ENCODE measurements at regions not wholly inside any gene's neighbourhood (a gene's known extent, or its start where the extent isn't known, plus 50 kb on each side); places are given as distances from the start of the nearest gene placed in this dataset.

DNA sequence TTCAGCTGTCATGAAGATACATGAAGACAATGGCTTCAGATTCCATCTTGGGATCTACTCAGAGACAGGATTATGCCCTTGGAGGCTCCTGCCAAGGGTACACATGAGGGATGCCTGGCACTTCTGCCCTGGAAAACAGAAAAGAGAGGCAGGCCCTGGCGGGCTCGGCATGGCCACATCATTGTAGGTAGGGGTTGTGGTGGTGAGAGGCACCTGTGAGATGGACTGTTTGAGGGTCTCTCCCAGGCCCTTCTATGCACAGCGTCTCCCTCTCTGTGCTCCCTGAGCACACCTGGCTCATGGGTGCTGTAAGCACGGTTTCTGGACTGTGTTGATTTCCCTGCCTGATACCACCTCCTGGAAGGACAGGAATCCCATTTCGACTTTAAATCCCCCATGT lies 304.3 kb downstream of the GLRX3 start:
- peaks cover 54% of the 10 kb centered on the region for H3K27me3 ChIP-seq (replicated peaks; ENCODE audit: insufficient read depth, low read depth, low read length, poor library complexity)
- H3K36me3 ChIP-seq (ENCODE audit: insufficient read depth, low read length, poor library complexity, severe bottlenecking), result no peaks in the 10 kb centered on the region
- POLR2A ChIA-PET (ENCODE audit: low non-redundant PET), result no interaction called here
- H3K9me3 ChIP-seq (ENCODE audit: low read depth, low read length, poor library complexity, severe bottlenecking), result no peaks in the 10 kb centered on the region
- no TSS peak for BruUV-seq (replicated peaks)
- intact Hi-C loops (cut with micrococcal nuclease; ENCODE audit: unreplicated experiment), result no loop called here
- H3K27ac ChIP-seq (ENCODE audit: low read depth, low read length, poor library complexity, severe bottlenecking), result no peak overlapping the region
- H3K4me1 ChIP-seq (ENCODE audit: insufficient read depth, low read length, poor library complexity, severe bottlenecking), result no peaks in the 10 kb centered on the region
- no peak overlapping the region for H3K4me3 ChIP-seq (ENCODE audit: low read depth, low read length, poor library complexity, severe bottlenecking)
- TF ChIP-seq, protein P1, sequence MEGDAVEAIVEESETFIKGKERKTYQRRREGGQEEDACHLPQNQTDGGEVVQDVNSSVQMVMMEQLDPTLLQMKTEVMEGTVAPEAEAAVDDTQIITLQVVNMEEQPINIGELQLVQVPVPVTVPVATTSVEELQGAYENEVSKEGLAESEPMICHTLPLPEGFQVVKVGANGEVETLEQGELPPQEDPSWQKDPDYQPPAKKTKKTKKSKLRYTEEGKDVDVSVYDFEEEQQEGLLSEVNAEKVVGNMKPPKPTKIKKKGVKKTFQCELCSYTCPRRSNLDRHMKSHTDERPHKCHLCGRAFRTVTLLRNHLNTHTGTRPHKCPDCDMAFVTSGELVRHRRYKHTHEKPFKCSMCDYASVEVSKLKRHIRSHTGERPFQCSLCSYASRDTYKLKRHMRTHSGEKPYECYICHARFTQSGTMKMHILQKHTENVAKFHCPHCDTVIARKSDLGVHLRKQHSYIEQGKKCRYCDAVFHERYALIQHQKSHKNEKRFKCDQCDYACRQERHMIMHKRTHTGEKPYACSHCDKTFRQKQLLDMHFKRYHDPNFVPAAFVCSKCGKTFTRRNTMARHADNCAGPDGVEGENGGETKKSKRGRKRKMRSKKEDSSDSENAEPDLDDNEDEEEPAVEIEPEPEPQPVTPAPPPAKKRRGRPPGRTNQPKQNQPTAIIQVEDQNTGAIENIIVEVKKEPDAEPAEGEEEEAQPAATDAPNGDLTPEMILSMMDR (conservative IDR thresholded peaks at IDR 0.05; ENCODE audit: low read depth, low read length), result no peak
- TF ChIP-seq EZH2 (IDR thresholded peaks at IDR 0.05; ENCODE audit: borderline replicate concordance, low read depth, low read length, poor library complexity, severe bottlenecking), result no peak
- DNase-seq (ENCODE audit: low spot score), result no peak
- CTCF ChIA-PET, result no interaction called here

DNA sequence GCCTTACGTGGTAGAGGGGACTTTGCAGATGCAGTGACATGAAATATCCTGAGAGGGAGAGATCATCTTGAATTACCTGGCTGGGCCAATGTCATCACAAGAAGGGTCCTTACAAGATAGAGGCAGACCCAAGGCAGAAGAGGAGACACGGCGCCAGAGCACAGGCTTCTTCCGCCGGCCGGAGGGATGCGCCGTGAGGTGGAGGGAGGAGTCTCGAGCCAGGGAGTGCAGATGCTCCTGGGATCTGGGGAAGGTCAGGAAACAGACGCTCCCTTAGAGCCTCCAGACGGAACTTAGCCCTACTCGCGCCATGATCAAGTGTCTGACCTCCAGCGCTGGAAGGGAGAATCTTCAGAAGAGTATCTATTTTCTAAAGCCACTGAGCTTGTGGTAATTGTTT lies 304.8 kb downstream of the GLRX3 start:
- TF ChIP-seq, protein P1 (conservative IDR thresholded peaks at IDR 0.05; ENCODE audit: low read depth, low read length), result no peak
- TF ChIP-seq EZH2 (IDR thresholded peaks at IDR 0.05; ENCODE audit: borderline replicate concordance, low read depth, low read length, poor library complexity, severe bottlenecking), result no peak
- Histone ChIP-seq H3K9me3 (ENCODE audit: low read depth, low read length, poor library complexity, severe bottlenecking) (no peaks in the 10 kb centered on the region), H3K36me3 (ENCODE audit: insufficient read depth, low read length, poor library complexity, severe bottlenecking) (no peaks in the 10 kb centered on the region), H3K27me3 (replicated peaks; ENCODE audit: insufficient read depth, low read depth, low read length, poor library complexity) (peaks cover 59% of the 10 kb centered on the region), H3K4me3 (ENCODE audit: low read depth, low read length, poor library complexity, severe bottlenecking) (no peak overlapping the region), H3K27ac (ENCODE audit: low read depth, low read length, poor library complexity, severe bottlenecking) (no peak overlapping the region), H3K4me1 (ENCODE audit: insufficient read depth, low read length, poor library complexity, severe bottlenecking) (no peaks in the 10 kb centered on the region)
- intact Hi-C loops (cut with micrococcal nuclease; ENCODE audit: unreplicated experiment), result no loop called here
- ChIA-PET CTCF (no interaction called here), POLR2A (ENCODE audit: low non-redundant PET) (no interaction called here)
- no peak for DNase-seq (ENCODE audit: low spot score)
- BruUV-seq (replicated peaks), result no TSS peak

DNA sequence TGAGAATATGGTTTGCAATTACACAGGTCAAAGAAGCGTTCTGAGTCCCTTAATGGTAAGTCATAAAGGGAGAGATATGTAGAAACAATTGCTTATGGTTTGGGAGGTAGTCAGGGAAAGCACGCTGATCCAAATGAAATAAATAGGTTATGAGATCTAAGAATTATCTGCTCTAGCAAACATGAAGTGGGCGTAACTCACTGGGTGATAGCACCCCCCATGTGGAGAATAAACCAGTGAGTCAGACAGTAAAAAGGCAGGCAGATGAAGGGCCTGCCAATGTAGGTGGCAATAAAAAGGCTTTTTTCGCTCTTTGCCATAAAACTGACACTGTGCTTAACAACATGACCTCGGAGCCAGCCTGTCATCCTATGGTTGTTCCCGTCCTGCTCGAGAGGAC lies 306.9 kb downstream of the GLRX3 start:
- no TSS peak for BruUV-seq (replicated peaks)
- no peak overlapping the region for H3K4me3 ChIP-seq (ENCODE audit: low read depth, low read length, poor library complexity, severe bottlenecking)
- ChIA-PET POLR2A (ENCODE audit: low non-redundant PET) (no interaction called here), CTCF (no interaction called here)
- peaks cover 74% of the 10 kb centered on the region for H3K27me3 ChIP-seq (replicated peaks; ENCODE audit: insufficient read depth, low read depth, low read length, poor library complexity)
- intact Hi-C loops (cut with micrococcal nuclease; ENCODE audit: unreplicated experiment), result no loop called here
- TF ChIP-seq EZH2 (IDR thresholded peaks at IDR 0.05; ENCODE audit: borderline replicate concordance, low read depth, low read length, poor library complexity, severe bottlenecking), result no peak
- TF ChIP-seq, protein P1 (conservative IDR thresholded peaks at IDR 0.05; ENCODE audit: low read depth, low read length), result no peak
- no peaks in the 10 kb centered on the region for H3K36me3 ChIP-seq (ENCODE audit: insufficient read depth, low read length, poor library complexity, severe bottlenecking)
- no peak overlapping the region for H3K27ac ChIP-seq (ENCODE audit: low read depth, low read length, poor library complexity, severe bottlenecking)
- H3K4me1 ChIP-seq (ENCODE audit: insufficient read depth, low read length, poor library complexity, severe bottlenecking), result no peaks in the 10 kb centered on the region
- H3K9me3 ChIP-seq (ENCODE audit: low read depth, low read length, poor library complexity, severe bottlenecking), result no peaks in the 10 kb centered on the region
- DNase-seq (ENCODE audit: low spot score), result no peak

Data from A673 (cell line).